ENCODE measurements at regions not wholly inside any gene's neighbourhood (a gene's known extent, or its start where the extent isn't known, plus 50 kb on each side); places are given as distances from the start of the nearest gene placed in this dataset.
"Not testable (repeated sequence)": the region's sequence is repeated elsewhere in the genome, so short reads cannot be mapped to it uniquely, and the experiment has no call there.

DNA sequence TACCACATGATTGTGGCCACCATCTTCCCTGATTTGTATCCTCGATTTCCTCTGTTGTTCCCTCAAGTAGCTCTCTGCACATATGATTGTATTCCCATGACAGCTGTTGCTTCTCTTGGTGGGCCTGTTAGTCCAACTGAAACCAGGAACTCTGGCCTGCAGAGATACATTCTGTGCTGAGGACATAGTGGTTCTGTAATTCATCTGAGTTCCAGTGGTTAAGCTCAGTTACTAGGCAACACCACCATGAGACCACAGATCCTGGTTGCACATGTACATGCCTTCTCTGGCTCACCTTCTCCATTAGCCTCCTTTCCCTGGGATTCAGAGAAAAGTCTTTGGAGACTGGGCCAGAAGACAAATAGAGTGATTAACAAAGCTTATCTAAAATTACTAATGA, 172.1 kb upstream of the SLC7A11 start:
- DNase-seq, result no peak

DNA sequence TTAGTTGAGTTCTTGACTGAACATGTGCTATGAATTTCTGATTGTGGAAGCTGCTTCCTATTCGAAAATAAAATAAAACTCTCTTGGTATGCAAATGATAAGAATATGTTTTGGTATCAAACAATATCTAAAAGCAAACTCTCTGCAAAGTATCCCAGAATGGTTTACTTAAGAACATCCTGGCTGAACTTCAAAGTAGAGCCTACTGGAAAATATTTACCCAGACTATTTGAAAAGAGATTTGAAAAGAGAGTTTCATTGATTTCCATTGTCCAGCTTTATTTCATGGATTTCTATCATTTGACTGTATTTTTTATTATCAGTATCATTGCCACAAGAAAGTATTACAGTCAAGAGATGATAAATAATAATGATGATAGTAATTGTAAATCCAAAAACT, 171.1 kb upstream of the SLC7A11 start:
- no peak for DNase-seq

DNA sequence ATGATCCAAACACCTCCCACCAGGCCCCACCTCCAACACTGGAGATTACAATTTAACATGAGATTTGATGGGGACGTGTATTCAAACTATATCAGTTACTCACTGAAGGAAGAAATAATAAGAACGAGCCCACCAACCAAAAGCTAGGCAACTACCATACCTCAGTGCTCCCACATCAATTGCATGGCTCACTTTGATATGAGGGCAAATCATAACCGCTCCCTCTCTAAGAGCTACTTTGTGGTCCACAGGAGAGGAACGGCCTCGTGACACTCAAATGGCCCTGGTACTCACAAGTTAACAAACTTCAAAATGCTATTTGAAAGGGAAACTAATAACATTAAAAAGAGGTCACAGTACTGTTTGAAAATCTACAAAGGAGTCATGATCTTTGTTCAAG, 170.7 kb upstream of the SLC7A11 start:
- no peak for DNase-seq

DNA sequence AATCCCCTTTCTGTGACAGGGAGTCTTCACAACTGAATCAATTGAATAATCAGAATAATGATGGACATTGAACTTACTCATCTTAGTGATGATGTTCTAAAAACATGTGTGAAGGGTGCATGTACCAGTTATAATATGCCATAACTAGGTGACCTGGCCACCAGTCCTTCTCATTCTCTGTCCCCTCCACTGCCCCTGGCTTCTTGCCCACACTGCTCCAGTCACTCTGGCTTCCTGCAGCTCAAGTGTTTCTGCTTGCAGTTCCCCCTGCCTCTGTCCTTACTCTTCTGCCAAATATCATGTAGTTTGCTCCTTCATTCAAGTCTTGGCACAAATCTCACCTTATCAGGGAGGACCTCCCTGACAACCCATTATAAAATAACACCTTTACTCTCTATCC, 168.1 kb upstream of the SLC7A11 start:
- no peak for DNase-seq

DNA sequence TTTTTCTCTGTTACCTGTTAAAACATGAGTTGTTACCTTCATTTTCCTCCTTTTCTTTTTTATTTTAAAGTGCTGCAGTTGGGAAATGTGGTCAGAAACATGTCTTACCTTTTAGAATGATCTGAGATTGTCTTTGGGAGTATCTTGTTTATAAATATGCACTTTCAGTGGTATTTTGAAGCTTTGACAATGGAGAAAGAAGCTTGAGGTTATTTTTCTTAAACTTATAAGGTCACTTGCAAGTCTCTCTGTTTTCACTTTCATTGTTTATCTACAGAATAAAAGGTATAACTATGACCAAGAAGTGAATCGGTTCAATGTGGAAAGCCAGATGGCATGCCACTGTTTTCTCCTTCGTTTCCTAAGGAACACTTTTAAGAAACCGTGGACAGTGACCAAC, 167.5 kb upstream of the SLC7A11 start:
- no peak for DNase-seq

DNA sequence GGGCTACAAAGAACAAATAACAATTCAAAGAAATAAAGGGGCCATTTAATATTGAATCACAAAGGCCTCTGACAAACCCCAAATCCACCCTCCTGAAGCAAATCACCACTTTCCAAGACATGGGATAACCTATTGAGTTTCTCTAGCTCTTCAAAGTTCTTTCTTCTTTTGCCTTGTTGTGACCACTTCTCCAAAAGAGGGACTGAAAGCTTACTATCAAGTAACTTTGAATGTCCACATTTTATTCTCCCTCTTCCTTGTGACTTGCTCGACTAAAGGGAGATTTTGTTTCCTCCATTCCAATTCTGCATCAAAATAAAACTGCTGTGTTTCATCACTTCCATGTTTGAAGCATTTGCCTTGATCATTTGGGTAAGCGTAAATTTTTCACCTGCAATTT, 166.6 kb upstream of the SLC7A11 start:
- no peak for DNase-seq

DNA sequence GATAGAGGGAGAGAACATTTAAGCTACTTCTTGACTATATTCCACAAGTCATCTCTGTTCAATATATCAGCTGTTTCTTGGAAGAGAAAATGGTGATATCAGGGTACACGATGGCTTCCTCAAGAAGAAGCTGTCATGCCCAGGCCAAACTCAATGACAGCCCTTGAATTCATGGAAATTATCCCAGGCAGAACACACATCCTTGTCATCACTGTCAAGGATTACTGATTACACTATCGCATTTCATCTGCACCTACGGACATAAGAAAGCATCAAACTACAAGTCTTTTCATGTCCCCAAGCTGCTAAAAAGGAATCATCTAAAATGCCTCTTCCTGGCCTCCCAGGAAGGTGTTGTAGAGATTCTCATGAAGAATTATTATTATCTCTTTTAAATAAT, 165.2 kb upstream of the SLC7A11 start:
- DNase-seq, result no peak

DNA sequence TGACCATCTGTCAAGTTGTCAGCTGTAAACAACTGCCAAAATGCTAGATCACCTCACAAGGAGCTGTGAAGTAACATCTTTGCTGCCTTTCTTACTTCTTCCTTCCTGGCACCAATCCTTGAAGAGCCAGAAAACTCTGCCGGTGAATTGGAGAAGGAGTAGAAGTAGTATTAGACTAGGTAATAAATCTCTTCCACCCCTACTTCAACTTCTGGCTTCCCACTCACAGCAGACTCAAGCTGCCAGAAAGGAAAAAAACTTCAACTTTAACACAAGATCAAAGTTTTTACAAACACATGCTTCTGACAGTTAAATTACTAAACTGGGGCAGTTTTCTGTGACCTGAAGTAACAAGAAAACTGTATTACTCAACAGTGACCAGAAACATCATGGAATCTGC, 164.7 kb upstream of the SLC7A11 start:
- DNase-seq, result no peak

DNA sequence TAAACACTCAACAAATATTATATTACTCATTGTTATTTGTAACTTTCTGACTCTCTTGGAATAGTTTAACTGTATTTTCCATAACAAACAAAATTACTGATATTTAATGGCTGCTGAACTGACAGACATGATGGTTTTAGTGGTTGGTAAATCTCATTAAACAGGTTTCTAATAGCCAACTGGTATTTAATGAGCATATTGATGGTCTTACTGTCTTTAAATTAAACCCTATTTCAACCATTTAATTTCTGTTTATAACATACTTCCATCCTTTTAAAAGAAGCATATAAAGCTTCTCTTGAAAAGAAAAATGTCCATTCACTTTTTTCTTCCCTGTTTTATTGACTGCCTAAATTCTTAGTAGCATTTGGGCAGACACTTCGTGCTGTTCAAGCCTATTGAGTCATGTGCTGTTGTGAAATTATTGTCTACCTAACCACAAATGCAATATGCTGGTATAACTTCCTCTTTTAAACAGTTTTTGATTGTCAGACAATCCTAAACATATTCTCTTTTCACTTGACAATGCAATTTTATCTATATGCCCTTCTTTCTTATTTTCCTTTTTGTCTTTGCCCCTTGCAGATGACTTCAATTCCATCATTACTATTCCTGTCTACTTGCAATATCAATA, 163.9 kb upstream of the SLC7A11 start:
- DNase-seq, result no peak

DNA sequence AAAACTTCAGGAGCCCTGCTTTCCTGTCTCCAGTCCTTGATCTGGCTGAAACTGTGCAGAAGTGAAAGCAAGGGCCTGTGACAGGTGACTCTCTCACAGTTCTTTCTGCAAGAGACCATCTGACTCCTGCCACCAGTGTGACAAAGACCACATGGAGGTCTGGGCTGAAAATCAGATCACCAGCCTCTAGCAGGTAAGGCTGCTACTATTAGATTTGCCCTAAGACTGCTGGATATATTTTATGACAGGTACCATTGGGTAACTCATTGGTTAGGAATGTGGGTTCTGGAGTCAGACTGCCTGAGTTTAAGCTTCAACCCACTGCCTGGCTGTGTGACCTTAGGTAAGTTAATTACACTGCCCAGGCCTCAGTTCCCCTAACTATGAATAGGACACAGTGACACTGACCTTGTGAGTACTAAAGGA, 163.3 kb upstream of the SLC7A11 start:
- DNase-seq, result no peak

DNA sequence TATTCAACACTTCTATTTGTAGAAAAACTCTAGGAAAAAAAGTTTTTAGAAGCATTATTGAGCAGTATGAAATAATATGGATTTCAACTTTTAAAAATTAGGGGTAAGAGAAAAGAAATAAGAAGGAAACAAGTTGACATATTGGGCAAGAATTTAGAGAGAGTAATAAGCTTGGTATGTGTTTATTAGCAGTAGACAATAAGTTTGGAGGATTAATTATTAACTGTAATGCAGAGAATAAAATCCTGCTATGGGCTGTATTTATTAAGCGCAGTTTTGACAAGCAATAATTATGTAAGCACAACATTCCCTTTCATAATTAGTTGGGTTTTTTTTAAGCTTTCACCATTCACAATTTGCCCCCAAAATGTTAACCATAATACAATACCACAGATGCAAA, 162.7 kb upstream of the SLC7A11 start:
- DNase-seq, result no peak

DNA sequence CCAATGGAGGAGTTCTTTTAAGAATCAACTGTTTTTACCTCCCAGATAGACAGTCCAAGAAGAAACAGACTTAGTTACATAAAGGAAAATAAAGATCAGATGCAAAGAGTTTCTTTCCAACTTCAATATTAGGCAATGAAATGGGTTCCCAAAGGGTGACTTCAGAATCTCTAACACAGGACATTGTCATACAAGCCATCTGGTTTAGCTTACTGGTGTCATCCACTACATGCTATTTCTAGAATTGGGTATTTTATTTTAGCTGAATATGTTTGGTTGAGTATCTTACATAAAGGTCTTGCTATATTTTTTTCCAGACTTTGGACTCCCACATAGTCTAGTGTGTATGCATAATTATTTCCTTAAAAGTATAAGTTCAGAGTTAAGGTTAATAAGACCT, 162.1 kb upstream of the SLC7A11 start:
- no peak for DNase-seq

DNA sequence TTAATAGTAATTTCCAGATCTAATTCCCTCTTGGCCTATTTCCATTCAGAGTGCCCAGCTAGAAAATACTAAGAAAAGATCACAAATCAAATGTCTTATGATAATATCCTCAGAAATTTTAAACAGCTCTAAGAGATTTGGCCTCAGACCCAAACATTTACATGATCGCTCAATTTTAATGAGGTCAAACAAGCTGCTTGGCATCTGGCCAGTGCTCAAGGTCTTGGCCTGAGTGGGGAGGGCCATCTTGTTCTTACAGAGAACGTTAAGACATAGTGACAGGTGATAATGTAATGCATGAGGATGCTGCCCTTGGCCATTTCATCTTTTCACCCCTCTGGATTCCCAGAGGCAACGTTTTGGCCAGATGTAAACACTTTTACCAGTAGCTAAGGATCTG, 159.2 kb upstream of the SLC7A11 start:
- no peak for DNase-seq

DNA sequence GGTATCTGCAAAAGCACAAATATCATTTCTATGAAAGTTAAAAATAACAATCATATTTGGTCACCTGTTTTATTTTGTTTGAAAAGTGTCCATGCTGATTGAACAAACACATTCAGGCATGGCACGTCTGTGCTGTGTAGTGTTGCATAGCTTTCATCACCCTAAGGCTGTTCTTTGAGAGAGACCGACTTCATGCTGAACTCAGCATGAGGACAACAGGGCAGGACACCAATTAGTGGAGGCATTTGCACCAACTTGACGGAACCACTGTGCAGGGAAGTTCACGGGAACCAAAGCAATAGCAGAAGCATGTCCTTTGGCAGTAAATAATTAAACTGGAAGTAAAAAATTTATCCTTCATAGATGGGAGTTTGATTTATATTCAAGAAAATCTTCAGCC, 158.4 kb upstream of the SLC7A11 start:
- DNase-seq, result no peak

DNA sequence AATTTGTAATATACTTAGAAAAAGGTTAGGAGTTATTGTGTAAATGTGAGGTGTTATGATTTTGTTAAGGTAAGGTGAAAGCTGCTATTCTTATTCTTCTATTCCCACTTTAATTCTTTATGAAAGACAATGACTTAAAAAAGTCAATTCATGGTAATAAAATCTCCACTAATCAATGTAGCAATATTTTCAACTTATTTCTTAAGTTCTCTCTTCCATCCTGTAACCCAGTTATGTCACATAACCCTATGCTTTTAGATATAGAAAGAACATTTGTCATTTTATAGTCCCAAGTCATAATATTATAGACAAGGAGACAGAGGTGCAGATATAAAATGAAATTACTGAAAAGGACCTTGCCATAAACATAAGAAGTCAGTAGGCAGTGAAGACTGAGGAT, 157.9 kb upstream of the SLC7A11 start:
- no peak for DNase-seq

DNA sequence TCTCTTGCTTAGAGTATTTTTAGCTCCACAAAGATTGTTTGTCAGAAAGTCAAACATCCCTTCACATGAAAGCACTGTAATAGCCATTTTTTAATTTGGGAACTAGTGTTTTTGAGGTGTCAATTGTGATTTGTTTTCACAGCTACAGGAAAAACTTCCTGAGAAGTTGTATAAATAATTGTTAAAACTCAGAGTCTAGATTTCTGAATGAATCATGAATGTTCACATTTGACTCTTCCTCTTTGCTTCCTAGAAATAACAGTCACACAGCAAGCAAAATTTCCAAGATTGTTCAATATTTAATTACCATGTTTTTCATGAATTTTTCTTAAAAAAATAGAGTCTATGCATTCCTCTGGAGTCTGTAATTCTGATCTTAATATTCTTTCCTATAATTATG, 156.9 kb upstream of the SLC7A11 start:
- DNase-seq, result no peak

DNA sequence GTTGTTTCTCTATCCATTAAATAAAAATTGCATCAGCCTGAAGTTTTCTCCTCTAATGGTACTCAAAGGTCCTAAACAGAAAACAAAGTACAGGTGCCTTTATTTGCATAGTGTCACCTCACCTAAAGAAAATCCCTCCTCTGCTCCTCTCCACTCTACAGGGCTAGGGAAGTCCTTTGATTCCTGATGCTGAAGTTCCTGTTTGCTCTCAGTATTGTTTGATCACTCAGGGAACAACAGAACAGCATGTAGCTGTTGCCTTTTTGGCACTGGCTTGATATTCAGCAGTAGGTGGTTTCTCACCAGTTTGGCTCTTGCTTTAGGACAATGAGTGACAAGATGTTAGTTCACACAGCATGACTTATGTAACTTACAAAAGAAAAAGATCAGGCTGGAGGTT, 156.2 kb upstream of the SLC7A11 start:
- no peak for DNase-seq

DNA sequence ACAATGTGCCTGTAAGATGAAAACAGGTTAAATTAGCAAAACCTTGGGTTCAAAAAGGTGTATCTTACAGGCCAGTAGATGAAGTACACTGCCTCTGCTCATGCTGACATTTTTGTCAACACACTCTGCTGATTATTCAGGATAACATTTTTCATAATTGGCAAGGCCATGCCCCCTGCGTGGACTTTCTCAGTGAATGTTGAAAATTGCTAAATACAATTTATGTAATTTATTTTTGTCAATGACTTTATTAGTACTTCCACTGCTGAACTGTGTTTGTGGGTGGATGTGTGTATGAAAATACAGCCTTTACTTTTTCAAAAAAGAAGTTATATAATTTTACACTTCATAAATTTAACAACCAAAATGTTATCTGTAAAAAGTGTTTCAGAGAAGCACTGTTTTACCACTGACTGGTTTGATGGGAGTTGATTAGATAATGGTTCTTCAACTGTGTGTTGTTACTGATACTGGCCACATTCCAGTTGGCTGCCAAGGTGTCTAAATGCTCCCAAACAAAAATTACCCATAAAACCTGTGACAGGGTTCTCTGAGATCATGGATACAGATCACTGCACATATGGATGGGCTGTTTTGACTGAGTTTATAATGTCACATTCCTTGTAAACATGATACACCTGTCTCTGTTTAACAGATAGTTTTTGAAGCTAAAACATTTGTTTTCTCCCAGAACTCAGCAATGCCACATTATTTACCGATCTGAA, 151.9 kb upstream of the SLC7A11 start:
- no peak for DNase-seq

DNA sequence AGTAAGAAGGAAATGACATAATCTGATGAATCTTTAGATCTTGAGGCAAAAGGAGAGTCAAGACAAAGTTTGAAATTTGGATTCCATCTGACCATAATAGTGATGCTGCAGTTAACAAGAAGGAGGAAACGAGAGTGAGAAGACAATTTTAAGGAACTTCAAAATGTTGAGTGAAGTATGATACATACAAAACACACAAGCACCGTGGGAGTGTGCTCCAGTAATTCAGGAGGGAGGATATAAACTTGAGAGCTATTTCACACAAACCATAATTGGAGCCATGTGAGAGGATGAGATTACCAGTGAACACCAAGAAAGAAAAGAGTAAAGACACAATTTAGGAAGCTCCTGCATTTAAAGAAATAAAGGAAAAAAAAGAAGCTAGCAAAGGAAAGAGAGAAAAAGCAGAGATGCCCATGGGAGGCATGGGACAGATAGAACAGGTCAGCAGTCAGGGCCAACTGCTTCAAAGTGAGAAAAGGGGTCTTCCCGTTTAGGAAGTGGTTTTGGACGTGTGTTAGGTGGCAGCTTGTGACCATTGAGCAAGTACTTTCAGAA, 150.7 kb upstream of the SLC7A11 start:
- DNase-seq, result no peak

DNA sequence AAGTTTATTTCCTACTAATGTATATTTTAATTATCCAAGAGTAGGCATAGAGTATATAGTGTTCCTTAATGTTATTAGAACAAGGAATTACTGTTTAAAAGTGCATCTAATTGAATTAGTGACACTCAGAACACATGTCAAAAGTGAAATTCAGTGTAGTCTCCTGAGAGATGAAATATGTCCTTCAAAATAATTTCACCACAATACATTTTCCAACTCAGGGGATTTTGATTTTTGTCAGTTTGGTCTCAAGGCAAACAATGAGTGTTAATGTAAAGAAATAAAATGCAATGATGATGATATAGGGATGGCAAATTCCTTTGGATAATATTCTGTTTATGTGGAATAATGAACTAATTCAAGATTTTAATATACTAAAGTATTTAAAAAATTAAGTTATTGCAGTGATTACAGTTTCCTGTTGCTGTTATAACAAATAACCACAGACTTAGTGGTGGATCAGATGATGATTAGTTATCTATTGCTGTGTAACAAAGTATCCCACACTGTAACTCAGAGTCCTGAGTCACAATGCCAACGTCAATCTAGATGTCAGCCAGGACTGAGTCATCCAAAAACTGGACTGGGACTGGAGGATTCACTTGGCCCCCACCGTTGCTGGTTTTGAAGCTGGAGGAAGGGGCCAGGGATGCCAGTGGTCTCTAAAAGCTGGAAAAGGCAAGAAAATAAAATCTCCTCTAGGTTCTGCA, 148.0 kb upstream of the SLC7A11 start:
- DNase-seq, result no peak

DNA sequence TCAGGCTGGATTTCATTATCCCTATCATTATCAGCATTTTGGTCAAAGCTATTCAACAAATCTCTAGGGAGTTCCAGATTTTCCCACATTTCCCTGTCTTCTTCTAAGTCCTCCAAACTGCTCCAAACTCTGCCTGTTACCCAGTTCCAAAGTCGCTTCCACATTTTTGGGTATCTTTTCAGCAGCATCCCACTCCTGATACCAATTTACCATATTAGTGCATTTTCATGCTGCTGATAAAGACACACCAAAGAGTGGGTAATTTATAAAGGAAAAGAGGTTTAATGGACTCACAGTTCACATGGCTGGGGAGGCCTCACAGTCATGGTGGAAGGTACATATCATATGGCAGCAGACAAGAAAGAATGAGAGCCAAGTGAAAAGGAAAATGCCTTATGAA, 132.8 kb upstream of the SLC7A11 start:
- no peak for DNase-seq

DNA sequence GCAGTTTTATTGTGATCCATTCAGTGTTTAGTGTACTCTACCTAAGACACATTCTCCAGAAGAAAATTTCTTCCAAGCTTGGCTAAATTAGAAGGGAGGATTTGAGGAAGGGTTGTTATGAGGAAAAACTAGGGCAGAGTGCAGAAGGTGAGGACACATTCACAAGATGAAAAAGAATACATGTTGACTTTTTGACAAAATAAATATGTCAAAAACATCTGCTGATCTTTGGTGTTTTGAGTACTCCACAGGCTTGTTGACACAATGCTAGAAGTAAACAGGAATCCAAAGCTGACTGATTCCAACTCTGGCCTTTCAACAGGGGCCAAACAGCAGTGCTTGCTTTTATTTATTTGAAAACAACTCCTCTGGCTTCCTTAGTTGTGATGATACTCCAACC, 125.8 kb upstream of the SLC7A11 start:
- DNase-seq, result no peak

DNA sequence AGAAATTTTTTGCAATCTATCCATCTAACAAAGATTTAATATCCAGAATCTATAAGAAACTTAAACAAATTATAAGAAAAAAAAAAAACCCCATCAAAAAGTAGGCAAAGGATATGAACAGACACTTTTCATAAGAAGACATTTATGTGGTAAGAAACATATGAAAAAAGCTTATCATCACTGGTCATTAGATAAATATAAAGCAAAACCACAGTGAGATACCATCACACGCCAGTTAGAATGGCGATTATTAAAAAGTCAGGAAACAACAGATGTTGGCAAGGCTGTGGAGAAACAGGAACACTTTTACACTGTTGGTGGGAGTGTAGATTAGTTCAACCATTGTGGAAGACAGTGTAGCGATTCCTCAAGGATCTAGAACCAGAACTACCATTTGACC, 110.3 kb upstream of the SLC7A11 start:
- DNase-seq, result not testable (repeated sequence)

DNA sequence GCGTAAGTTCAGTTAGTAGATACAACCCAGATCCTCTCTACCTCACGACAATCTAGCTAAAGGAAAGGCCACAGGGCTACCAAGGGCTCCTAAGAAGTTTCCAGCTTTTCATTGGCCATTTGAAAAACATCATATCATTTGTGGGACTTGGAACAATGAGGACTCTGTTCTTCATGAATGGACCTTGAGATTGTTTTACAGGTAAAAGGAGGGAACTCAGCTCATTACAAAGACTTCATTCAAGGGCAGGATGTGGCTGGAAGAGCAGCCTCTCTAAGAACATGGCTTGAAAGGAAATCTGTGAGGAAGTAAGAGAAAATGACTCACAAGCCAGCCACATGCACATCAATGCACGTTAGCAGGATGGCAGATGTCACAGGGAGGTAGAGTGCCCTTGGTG, 105.9 kb upstream of the SLC7A11 start:
- no peak for DNase-seq

Data from NCI-H187 (cell line).